ENCODE measurements at regions not wholly inside any gene's neighbourhood (a gene's known extent, or its start where the extent isn't known, plus 50 kb on each side); places are given as distances from the start of the nearest gene placed in this dataset.
A peak's percentile ranks its signal among the peaks of the same experiment; 100 is the strongest.
"Not testable (repeated sequence)": the region's sequence is repeated elsewhere in the genome, so short reads cannot be mapped to it uniquely, and the experiment has no call there.

DNA sequence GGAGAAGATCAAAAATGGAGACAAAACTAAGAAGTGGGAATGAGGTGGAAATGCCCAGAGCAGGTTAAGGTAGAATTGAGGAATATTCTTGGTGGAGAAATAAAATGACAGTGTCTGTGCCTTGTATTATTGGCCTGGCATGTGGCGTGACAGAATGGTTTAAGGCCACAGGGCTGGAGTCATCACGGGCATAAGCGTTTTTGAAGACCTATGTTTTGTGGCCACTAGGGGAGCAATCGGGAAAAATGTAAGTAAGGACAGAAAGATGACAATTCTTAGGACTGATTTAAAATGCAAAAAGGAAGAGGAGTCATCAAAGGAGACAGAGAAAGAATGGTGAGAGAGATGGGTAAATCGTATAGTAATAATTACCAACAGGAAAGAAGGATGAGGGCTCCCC is 72.2 kb upstream of the EPB41L4A start:
- DNase-seq (ENCODE audit: low read depth), result no peak
- TF ChIP-seq, protein P1, sequence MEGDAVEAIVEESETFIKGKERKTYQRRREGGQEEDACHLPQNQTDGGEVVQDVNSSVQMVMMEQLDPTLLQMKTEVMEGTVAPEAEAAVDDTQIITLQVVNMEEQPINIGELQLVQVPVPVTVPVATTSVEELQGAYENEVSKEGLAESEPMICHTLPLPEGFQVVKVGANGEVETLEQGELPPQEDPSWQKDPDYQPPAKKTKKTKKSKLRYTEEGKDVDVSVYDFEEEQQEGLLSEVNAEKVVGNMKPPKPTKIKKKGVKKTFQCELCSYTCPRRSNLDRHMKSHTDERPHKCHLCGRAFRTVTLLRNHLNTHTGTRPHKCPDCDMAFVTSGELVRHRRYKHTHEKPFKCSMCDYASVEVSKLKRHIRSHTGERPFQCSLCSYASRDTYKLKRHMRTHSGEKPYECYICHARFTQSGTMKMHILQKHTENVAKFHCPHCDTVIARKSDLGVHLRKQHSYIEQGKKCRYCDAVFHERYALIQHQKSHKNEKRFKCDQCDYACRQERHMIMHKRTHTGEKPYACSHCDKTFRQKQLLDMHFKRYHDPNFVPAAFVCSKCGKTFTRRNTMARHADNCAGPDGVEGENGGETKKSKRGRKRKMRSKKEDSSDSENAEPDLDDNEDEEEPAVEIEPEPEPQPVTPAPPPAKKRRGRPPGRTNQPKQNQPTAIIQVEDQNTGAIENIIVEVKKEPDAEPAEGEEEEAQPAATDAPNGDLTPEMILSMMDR (IDR thresholded peaks at IDR 0.05; ENCODE audit: control insufficient read depth, extremely low read depth, insufficient read depth), result peak; percentile 49

DNA sequence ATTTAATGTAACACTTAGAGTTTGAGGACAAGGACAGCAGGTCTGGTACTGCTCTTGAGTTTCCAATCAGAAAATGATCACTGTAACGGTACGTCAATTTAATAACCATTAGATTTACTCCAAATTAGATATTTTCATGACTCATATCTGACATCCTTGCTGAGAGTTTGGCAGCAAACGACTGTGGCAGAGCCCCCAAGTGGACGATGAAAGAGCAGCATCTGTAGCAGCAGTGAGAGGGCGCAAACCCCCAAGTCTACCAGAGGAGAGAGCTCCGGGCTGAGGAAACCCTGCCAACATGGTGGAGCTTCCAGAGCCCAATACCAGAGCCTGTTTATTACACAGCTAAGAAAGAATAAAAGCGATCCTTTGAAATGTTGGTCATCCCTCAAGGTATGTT is 73.2 kb upstream of the EPB41L4A start:
- TF ChIP-seq, protein P1 (IDR thresholded peaks at IDR 0.05; ENCODE audit: control insufficient read depth, extremely low read depth, insufficient read depth), result peak; percentile 53
- DNase-seq (ENCODE audit: low read depth), result no peak

More for the DNA sequence above, 72.2 kb upstream of the EPB41L4A start:
- no peak overlapping the region for H3K4me3 ChIP-seq (ENCODE audit: low read depth, low read length)

DNA sequence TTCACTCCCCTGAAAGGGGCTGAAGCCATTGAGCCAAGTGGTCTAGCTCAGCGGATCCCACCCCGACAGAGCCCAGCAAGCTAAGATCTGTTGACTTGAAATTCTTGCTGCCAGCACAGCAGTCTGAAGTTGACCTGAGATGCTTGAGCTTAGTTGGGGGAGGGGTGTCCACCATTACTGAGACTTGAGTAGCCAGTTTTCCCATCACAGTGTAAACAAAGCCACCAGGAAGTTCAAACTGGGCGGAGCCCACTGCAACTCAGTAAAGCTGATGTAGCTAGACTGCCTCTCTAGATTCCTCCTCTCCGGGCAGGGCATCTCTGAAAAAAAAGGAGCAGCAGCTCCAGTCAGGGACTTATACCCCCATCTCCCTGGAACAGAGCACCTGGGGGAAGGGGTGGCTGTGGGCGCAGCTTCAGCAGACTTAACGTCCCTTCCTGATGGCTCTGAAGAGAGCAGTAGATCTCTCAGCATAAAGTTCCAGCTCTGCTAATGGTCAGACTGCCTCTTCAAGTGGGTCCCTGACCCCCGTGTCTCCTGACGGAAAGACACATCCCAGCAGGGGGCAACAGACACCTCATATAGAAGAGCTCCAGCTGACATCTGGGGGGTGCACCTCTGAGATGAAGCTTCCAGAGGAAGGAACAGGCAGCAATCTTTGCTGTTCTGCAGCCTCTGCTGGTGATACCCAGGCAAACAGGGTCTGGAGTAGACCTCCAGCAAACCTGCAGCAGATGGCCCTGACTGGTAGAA is 84.8 kb upstream of the EPB41L4A start:
- peak; percentile 82 for DNase-seq (ENCODE audit: low read depth)
- H3K4me3 ChIP-seq (ENCODE audit: low read depth, low read length), result peak overlapping the region; percentile 25; the same call in 1 of the 2 replicates

More for the DNA sequence above, 73.2 kb upstream of the EPB41L4A start:
- H3K4me3 ChIP-seq (ENCODE audit: low read depth, low read length), result no peak overlapping the region

DNA sequence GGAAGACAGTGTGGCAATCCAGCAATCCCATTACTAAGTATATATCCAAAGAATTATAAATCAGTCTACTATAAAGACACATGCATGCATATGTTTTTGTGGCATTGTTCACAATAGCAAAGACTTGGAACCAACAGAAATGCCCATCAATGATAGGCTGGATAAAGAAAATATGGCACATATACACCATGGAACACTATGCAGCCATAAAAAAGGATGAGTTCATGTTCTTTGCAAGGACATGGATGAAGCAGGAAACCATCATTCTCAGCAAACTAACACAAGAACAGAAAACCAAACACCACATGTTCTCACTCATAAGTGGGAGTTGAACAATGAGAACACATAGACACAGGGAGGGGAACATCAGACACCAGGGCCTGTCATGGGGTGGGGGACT is 90.0 kb upstream of the EPB41L4A start:
- DNase-seq (ENCODE audit: low read depth); H3K4me3 ChIP-seq (ENCODE audit: low read depth, low read length): not testable (repeated sequence)

DNA sequence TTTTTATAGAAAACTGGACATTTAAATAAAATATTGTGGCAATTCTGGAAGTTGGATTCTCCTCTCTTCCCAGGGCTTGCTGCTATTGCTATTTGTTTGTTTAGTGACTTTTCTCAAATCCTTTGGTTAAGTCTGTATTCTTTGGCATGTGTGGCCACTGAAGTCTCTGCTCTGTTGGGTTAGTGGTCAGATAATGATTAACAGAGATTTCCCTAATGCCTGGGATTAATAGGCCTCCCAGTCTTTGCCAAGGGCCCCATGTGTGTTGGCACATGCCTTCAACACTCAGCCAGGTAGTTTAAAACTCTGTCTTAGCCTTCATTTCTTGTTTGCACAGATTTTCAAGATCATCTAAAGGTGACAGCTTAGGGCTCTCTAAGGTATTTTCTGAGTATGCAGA is 92.8 kb upstream of the EPB41L4A start:
- TF ChIP-seq, protein P1 (IDR thresholded peaks at IDR 0.05; ENCODE audit: control insufficient read depth, extremely low read depth, insufficient read depth), result no peak
- no peak for DNase-seq (ENCODE audit: low read depth)

DNA sequence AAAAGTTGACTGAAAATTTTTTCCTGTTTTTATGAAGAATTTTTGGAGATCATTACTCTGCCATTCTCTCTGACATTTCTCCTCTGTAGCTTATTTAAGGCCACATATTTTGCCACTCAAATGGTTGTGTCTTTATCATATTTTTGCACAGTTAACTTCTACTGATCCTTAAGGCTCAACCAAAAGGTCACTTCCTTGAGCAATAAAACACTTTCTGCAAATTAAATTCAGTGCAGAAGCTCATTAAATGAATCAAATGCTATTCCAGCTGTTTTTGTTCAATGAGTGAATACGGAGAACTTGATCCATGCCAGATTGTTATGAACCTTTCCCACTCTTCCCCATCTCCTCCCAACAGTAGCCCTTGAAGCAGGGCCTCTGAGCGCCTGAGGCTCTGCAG is 93.8 kb upstream of the EPB41L4A start:
- no peak overlapping the region for H3K4me3 ChIP-seq (ENCODE audit: low read depth, low read length)
- no peak for DNase-seq (ENCODE audit: low read depth)
- TF ChIP-seq, protein P1 (IDR thresholded peaks at IDR 0.05; ENCODE audit: control insufficient read depth, extremely low read depth, insufficient read depth), result no peak

More for the DNA sequence above, 92.8 kb upstream of the EPB41L4A start:
- H3K4me3 ChIP-seq (ENCODE audit: low read depth, low read length), result no peak overlapping the region

DNA sequence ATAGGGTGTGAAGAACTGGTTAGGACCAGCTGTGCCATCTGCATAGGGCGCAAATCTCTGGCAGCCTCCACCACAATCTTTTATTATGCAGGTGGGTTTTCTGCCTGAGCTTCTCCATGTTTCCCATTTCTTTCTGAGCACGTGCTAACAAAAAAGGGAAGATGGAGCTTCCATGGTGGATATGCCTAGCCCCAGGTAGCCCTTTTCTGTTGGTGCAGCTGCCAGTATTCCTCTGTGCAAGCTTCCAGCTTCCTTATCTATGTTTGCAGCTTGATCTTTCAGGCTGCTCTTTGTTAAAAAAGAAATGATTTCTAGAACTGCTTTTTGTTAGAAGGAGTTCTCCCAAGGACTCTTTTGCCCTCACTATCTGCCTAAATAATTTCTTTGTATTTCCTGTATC is 95.0 kb upstream of the EPB41L4A start:
- TF ChIP-seq, protein P1 (IDR thresholded peaks at IDR 0.05; ENCODE audit: control insufficient read depth, extremely low read depth, insufficient read depth), result no peak
- DNase-seq (ENCODE audit: low read depth), result no peak
- no peak overlapping the region for H3K4me3 ChIP-seq (ENCODE audit: low read depth, low read length)

DNA sequence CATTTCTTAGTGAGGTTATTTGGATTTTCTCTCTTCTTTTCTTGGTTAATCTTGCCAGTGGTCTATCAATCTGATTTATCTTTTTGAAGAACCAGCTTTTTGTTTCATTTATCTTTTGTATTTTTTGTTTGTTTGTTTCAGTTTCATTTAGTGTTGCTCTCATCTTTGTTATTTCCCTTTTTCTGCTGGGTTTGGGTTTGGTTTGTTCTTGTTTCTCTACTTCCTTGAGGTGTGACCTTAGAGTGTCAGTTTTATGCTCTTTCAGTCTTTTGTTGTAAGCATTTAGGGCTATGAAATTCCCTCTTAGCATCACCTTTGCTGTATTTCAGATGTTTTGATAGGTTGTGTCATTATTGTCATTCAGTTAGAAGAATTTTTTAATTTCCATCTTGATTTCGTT is 101.4 kb upstream of the EPB41L4A start:
- H3K4me3 ChIP-seq (ENCODE audit: low read depth, low read length); DNase-seq (ENCODE audit: low read depth): not testable (repeated sequence)

DNA sequence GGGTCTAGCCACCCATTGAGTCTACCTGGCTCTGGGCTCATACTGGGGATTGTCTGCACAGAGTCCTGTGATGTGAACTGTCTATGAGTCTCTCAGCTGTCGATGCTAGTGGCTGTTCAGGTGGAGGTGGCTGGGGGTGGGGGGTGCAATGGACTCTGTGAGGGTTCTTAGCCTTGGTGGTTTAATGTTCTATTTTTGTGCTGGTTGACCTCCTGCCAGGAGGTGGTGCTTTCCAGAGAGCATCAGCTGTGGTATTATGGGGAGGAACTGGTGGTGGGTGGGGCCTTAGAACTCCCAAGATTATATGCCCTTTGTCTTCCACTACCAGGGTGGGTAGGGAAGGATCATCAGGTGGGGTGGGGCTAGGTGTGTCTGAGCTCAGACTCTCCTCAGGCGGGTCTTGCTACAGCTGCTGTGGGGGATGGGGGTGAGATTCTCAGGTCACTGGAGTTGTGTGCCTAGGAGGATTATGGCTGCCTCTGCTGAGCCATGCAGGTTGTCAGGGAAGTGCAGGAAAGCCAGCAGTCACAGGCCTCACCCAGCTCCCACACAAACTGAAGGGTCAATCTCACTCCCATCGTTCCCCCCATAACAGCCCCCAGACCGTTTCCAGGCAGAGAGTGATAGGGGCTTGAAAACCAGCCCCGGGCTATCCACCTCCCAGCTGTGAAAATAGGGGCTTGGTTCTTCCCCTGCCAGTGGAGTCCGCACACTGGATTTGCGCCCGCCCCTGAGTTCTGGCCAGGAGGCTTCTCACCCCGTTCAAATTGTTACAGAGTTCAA is 104.0 kb upstream of the EPB41L4A start:
- not testable (repeated sequence) for H3K4me3 ChIP-seq (ENCODE audit: low read depth, low read length); DNase-seq (ENCODE audit: low read depth)

DNA sequence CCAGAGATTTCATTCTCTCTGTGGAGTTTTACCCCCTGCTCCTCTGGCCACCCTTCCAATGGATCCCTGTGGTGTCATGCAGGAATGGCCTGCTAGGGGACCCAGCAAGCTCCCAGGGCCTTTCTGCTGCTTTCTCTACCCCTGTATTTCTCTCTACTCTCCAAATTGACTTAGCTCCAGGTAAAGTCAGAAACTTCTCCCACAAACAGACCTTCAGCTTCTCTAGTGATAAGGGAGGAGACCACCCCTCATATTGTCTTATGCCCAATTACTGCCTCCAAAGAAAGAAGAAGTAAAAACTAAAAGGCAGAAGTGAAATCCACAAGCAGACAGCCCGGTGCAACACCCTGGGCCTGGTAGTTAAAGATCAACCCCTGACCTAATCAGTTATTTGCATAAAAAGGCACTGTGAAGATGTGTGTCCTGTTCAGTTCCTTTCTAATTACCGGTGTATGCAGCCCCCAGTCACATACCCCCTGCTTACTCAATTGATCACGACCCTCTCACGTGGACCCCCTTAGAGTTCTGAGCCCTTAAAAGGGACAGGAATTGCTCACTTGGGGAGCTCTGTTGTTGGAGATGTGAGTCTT is 104.7 kb upstream of the EPB41L4A start:
- not testable (repeated sequence) for H3K4me3 ChIP-seq (ENCODE audit: low read depth, low read length); DNase-seq (ENCODE audit: low read depth)

Data from LNCaP clone FGC (cell line).